HG03280 (cell line): ENCODE measurements at regions not wholly inside any gene's neighbourhood (a gene's known extent, or its start where the extent isn't known, plus 50 kb on each side); places are given as distances from the start of the nearest gene placed in this dataset.

Experiments used
- ATAC-seq: cut with Tn5 transposase; IDR thresholded peaks from one replicate; pipeline ENCODE4 v1.9.1; 2021; ENCODE audit warnings: mild to moderate bottlenecking, moderate library complexity; ENCODE audit not compliant: unreplicated experiment

GRCh38 chr2:51225377-51225776, 193.4 kb upstream of the NRXN1 start:
- no peak for ATAC-seq

GRCh38 chr2:51224790-51225189, 192.9 kb upstream of the NRXN1 start:
- no peak for ATAC-seq

- no peak for ATAC-seq
These were observed 190.2 kb upstream of the NRXN1 start for GRCh38 chr2:51222106-51222505.

GRCh38 chr2:51220606-51221005, 188.7 kb upstream of the NRXN1 start:
- ATAC-seq = no peak

GRCh38 chr2:51220080-51220479, 188.1 kb upstream of the NRXN1 start:
- no peak for ATAC-seq

GRCh38 chr2:51219468-51219867, 187.5 kb upstream of the NRXN1 start:
- ATAC-seq = no peak

- ATAC-seq = no peak
These were observed 186.1 kb upstream of the NRXN1 start for GRCh38 chr2:51218047-51218446.

- no peak for ATAC-seq
These were observed 181.9 kb upstream of the NRXN1 start for GRCh38 chr2:51213826-51214225.

- no peak for ATAC-seq
These were observed 180.4 kb upstream of the NRXN1 start for GRCh38 chr2:51212374-51212773.

GRCh38 chr2:51208521-51208920, 176.6 kb upstream of the NRXN1 start:
- ATAC-seq = no peak

GRCh38 chr2:51201295-51201694, 169.4 kb upstream of the NRXN1 start:
- ATAC-seq = no peak

GRCh38 chr2:51194656-51195055, 162.7 kb upstream of the NRXN1 start:
- no peak for ATAC-seq

GRCh38 chr2:51170273-51170672, 138.3 kb upstream of the NRXN1 start:
- no peak for ATAC-seq

- ATAC-seq = no peak
These were observed 133.8 kb upstream of the NRXN1 start for GRCh38 chr2:51165534-51166260.

- no peak for ATAC-seq
These were observed 126.3 kb upstream of the NRXN1 start for GRCh38 chr2:51158251-51158650.

GRCh38 chr2:51153236-51153635, 121.3 kb upstream of the NRXN1 start:
- ATAC-seq = no peak

- ATAC-seq = no peak
These were observed 119.7 kb upstream of the NRXN1 start for GRCh38 chr2:51151490-51152140.

GRCh38 chr2:51149725-51150124, 117.8 kb upstream of the NRXN1 start:
- ATAC-seq = no peak

GRCh38 chr2:51145761-51146160, 113.8 kb upstream of the NRXN1 start:
- ATAC-seq = no peak

GRCh38 chr2:51120754-51121280, 88.9 kb upstream of the NRXN1 start:
- no peak for ATAC-seq

GRCh38 chr2:51111532-51111931, 79.6 kb upstream of the NRXN1 start:
- no peak for ATAC-seq

GRCh38 chr2:51108794-51109193, 76.9 kb upstream of the NRXN1 start:
- no peak for ATAC-seq
